A673 (cell line): ENCODE measurements at regions not wholly inside any gene's neighbourhood (a gene's known extent, or its start where the extent isn't known, plus 50 kb on each side); places are given as distances from the start of the nearest gene placed in this dataset.

ENCODE experiments used
- CTCF ChIP-seq: fragments of 300-800, 200-600 bp; sonication (generic); conservative IDR thresholded peaks from 2 replicates; pipeline ENCODE4 v1.5.1; 2017; ENCODE audit warnings: low read depth, mild to moderate bottlenecking, antibody characterized with exemption, low read length, moderate library complexity, mixed read lengths
- EZH2 ChIP-seq: fragments of 200-600 bp; sonication (generic); IDR thresholded peaks from 2 replicates; pipeline ENCODE4 v1.6.1; 2017; ENCODE audit warnings: borderline replicate concordance, low read depth, mild to moderate bottlenecking, mixed read lengths, antibody characterized with exemption, low read length; ENCODE audit not compliant: poor library complexity, severe bottlenecking

DNA sequence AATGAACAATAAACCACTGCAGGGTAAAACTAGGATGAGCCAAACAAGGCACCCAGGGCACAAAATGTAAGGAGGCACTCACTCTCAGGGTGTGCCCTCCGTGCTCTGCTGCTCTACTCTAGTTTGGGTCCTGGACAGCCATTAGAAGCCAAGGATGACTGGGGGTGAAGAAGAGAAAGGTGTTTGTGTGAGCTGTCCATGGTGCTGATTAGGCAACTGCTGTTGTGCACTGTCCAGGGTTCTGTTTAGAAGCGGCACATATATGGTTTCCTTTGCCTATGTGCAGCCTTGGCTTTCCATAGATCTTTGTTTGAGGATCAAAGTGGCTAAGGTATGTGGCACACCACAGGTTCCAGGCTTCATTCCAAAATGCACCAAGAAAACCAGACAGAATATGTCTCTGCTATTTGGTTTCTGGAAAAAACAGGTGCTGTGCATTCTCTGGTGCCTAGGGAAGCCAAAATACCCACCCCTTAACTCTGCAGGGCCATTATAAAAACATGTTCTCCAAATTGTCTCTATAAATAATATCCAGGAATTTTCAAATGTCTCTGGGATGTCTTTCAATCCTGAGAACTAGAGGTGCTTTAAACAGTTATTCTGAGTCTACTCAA lies 123.5 kb downstream of the CBLN1 start:
- no peak for TF ChIP-seq CTCF
- no peak for TF ChIP-seq EZH2
